ENCODE measurements at regions not wholly inside any gene's neighbourhood (a gene's known extent, or its start where the extent isn't known, plus 50 kb on each side); places are given as distances from the start of the nearest gene placed in this dataset.

DNA sequence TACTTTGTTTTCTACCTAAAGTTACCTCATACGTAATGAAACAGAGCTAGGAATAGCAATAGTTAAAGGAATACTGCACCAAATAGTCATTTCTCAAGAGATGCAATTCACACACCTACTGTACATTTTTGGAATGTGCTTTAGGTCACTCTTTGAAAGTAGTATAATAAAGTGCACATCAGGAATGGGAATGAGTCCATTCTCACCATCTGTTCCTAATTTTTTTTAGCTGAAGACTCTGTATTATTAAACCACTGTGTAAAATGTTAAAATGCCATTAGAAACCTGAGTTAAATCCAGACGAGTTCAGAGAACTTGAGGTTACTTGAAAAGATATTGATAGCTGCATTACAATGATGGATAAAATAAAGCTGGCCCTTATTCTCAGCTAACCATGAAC, 51.9 kb upstream of the EPHA7 start:
- no peak for TF ChIP-seq SMARCE1 (IDR thresholded peaks at IDR 0.05; ENCODE audit: borderline replicate concordance)
- TF ChIP-seq, protein P1, sequence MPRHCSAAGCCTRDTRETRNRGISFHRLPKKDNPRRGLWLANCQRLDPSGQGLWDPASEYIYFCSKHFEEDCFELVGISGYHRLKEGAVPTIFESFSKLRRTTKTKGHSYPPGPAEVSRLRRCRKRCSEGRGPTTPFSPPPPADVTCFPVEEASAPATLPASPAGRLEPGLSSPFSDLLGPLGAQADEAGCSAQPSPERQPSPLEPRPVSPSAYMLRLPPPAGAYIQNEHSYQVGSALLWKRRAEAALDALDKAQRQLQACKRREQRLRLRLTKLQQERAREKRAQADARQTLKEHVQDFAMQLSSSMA (CRISPR knock-in tag; IDR thresholded peaks at IDR 0.05): no peak
- TF ChIP-seq BHLHE40 (IDR thresholded peaks at IDR 0.05; ENCODE audit: low read length): no peak
- TF ChIP-seq, protein P2, sequence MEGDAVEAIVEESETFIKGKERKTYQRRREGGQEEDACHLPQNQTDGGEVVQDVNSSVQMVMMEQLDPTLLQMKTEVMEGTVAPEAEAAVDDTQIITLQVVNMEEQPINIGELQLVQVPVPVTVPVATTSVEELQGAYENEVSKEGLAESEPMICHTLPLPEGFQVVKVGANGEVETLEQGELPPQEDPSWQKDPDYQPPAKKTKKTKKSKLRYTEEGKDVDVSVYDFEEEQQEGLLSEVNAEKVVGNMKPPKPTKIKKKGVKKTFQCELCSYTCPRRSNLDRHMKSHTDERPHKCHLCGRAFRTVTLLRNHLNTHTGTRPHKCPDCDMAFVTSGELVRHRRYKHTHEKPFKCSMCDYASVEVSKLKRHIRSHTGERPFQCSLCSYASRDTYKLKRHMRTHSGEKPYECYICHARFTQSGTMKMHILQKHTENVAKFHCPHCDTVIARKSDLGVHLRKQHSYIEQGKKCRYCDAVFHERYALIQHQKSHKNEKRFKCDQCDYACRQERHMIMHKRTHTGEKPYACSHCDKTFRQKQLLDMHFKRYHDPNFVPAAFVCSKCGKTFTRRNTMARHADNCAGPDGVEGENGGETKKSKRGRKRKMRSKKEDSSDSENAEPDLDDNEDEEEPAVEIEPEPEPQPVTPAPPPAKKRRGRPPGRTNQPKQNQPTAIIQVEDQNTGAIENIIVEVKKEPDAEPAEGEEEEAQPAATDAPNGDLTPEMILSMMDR (CRISPR knock-in tag; IDR thresholded peaks at IDR 0.05): no peak
- TF ChIP-seq FOXM1 (CRISPR knock-in tag; IDR thresholded peaks at IDR 0.05): no peak
- no peak for TF ChIP-seq GFI1 (CRISPR knock-in tag; IDR thresholded peaks at IDR 0.05; ENCODE audit: borderline replicate concordance)
- TF ChIP-seq CEBPB (IDR thresholded peaks at IDR 0.05; ENCODE audit: borderline replicate concordance, low read depth, low read length): no peak
- TF ChIP-seq, protein P3, sequence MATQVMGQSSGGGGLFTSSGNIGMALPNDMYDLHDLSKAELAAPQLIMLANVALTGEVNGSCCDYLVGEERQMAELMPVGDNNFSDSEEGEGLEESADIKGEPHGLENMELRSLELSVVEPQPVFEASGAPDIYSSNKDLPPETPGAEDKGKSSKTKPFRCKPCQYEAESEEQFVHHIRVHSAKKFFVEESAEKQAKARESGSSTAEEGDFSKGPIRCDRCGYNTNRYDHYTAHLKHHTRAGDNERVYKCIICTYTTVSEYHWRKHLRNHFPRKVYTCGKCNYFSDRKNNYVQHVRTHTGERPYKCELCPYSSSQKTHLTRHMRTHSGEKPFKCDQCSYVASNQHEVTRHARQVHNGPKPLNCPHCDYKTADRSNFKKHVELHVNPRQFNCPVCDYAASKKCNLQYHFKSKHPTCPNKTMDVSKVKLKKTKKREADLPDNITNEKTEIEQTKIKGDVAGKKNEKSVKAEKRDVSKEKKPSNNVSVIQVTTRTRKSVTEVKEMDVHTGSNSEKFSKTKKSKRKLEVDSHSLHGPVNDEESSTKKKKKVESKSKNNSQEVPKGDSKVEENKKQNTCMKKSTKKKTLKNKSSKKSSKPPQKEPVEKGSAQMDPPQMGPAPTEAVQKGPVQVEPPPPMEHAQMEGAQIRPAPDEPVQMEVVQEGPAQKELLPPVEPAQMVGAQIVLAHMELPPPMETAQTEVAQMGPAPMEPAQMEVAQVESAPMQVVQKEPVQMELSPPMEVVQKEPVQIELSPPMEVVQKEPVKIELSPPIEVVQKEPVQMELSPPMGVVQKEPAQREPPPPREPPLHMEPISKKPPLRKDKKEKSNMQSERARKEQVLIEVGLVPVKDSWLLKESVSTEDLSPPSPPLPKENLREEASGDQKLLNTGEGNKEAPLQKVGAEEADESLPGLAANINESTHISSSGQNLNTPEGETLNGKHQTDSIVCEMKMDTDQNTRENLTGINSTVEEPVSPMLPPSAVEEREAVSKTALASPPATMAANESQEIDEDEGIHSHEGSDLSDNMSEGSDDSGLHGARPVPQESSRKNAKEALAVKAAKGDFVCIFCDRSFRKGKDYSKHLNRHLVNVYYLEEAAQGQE (IDR thresholded peaks at IDR 0.05; ENCODE audit: borderline replicate concordance in 1 of 2, low read depth in 1 of 2, low read length in 2 of 2): no peak
- TF ChIP-seq, protein P4, sequence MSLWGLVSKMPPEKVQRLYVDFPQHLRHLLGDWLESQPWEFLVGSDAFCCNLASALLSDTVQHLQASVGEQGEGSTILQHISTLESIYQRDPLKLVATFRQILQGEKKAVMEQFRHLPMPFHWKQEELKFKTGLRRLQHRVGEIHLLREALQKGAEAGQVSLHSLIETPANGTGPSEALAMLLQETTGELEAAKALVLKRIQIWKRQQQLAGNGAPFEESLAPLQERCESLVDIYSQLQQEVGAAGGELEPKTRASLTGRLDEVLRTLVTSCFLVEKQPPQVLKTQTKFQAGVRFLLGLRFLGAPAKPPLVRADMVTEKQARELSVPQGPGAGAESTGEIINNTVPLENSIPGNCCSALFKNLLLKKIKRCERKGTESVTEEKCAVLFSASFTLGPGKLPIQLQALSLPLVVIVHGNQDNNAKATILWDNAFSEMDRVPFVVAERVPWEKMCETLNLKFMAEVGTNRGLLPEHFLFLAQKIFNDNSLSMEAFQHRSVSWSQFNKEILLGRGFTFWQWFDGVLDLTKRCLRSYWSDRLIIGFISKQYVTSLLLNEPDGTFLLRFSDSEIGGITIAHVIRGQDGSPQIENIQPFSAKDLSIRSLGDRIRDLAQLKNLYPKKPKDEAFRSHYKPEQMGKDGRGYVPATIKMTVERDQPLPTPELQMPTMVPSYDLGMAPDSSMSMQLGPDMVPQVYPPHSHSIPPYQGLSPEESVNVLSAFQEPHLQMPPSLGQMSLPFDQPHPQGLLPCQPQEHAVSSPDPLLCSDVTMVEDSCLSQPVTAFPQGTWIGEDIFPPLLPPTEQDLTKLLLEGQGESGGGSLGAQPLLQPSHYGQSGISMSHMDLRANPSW (CRISPR knock-in tag; IDR thresholded peaks at IDR 0.05; ENCODE audit: borderline replicate concordance): no peak
- TF ChIP-seq, protein P5, sequence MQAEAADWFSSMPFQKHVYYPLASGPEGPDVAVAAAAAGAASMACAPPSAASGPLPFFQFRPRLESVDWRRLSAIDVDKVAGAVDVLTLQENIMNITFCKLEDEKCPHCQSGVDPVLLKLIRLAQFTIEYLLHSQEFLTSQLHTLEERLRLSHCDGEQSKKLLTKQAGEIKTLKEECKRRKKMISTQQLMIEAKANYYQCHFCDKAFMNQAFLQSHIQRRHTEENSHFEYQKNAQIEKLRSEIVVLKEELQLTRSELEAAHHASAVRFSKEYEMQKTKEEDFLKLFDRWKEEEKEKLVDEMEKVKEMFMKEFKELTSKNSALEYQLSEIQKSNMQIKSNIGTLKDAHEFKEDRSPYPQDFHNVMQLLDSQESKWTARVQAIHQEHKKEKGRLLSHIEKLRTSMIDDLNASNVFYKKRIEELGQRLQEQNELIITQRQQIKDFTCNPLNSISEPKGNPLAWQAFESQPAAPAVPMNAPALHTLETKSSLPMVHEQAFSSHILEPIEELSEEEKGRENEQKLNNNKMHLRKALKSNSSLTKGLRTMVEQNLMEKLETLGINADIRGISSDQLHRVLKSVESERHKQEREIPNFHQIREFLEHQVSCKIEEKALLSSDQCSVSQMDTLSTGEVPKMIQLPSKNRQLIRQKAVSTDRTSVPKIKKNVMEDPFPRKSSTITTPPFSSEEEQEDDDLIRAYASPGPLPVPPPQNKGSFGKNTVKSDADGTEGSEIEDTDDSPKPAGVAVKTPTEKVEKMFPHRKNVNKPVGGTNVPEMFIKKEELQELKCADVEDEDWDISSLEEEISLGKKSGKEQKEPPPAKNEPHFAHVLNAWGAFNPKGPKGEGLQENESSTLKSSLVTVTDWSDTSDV (CRISPR knock-in tag; IDR thresholded peaks at IDR 0.05): no peak

Measured in HepG2 (cell line).